Heart right ventricle (tissue), 16 donors: ENCODE measurements at regions not wholly inside any gene's neighbourhood (a gene's known extent, or its start where the extent isn't known, plus 50 kb on each side); places are given as distances from the start of the nearest gene placed in this dataset.

Experiments
- ATAC-seq, 8 donors: fragments of 200-7000 bp; cut with Tn5 transposase; one replicate each; pipeline ENCODE4 v1.9.1; 2020; ENCODE audit warnings: mild to moderate bottlenecking in 8 of 8, moderate library complexity in 8 of 8, moderate number of reproducible peaks in 1 of 8
- DNase-seq, 2 donors: peaks; one replicate each; pipeline ENCODE4 v3.0.0-alpha.2; 2020
- H3K27ac ChIP-seq, 10 donors: fragments of 200-600 bp; sonication (generic) in 2 of 10; one replicate each; pipeline versions ENCODE4 v1.5.0 to v1.8.0; 2020 to 2022; ENCODE audit warnings: mild to moderate bottlenecking in 3 of 10
- H3K27me3 ChIP-seq, 7 donors: fragments of 200-600 bp; one replicate each; pipeline ENCODE4 v1.8.0; 2021 to 2022; ENCODE audit warnings: mild to moderate bottlenecking in 2 of 7
- H3K36me3 ChIP-seq, 9 donors: fragments of 200-600 bp; sonication (generic) in 1 of 9; one replicate each; pipeline versions ENCODE4 v1.5.0 to v1.8.0; 2020 to 2022; ENCODE audit warnings: mild to moderate bottlenecking in 2 of 9
- H3K4me1 ChIP-seq, 9 donors: fragments of 200-600 bp; sonication (generic) in 1 of 9; one replicate each; pipeline versions ENCODE4 v1.5.0 to v1.8.0; 2020 to 2022; ENCODE audit warnings: mild to moderate bottlenecking in 4 of 9
- H3K4me3 ChIP-seq, 10 donors: fragments of 200-600 bp; sonication (generic) in 2 of 10; one replicate each; pipeline versions ENCODE4 v1.5.0 to v1.8.0; 2020 to 2022; ENCODE audit warnings: mild to moderate bottlenecking in 7 of 10, moderate library complexity in 2 of 10
- H3K9me3 ChIP-seq, 11 donors: fragments of 200-600 bp in 10 of 11; sonication (generic) in 2 of 11; one replicate each; pipeline versions ENCODE4 v1.5.0 to v1.8.0; 2013 to 2022; ENCODE audit warnings: mild to moderate bottlenecking in 2 of 11, control low read depth in 1 of 11, moderate library complexity in 1 of 11
- WGBS, 2 donors: extraction: QIAGEN DNeasy Blood & Tissue Kit; methylation state at CpG; one replicate each; pipeline ENCODE4 v1.1.7; 2013; ENCODE audit warnings: inconsistent platforms in 1 of 2; 5-methylcytosine and 5-hydroxymethylcytosine counted together
- intact Hi-C, 10 donors: fragments of 100-400 bp; cut with DNase I; formaldehyde crosslinking; loops; one replicate each; pipeline versions ENCODE4 v1.11.1 to v1.14.2; 2022
- TF ChIP-seq, protein P1 (sequence below), 9 donors: fragments of 200-600 bp; sonication (generic) in 2 of 9; IDR thresholded peaks; one replicate each; pipeline versions ENCODE4 v1.5.0 to v1.8.0; 2021 to 2022; ENCODE audit warnings: antibody characterized with exemption in 9 of 9, mild to moderate bottlenecking in 5 of 9, moderate library complexity in 1 of 9
- donor health status: Arrhythmogenic right ventricular cardiomyopathy.
- donor health status: ischemic (EF 13 %, LVEDD 7.1; RV severe dilation, severe dysfunction).
- donor health status: healthy with polysubstance abuse.
- donor health status: DM: no; HTN: yes; CAD: no.
- donor health status: DM: no; HTN: no; CAD: no.
- donor health status: ischemic (EF 25% LVEDD 6.9; RV normal size, moderate dysfunction).
- donor health status: ischemic (EF 25% LVEDD 5.7; RV mildly dilated, moderate dysfunction).
- donor health status: healthy.
- donor health status: DM: yes; HTN: yes; CAD: no.
- donor health status: Ischemic cardiomyopathy.
- donor health status: ischemic (EF 35%, LVEDD 5.7; RV mildly dilated, moderate dysfunction).
- donor health status: nonischemic (EF 11% LVEDD 7.7; RV severe dilation, severe dysfunction).
- donor health status: DM: yes; HTN: yes; CAD: no.
- donor health status: PGD.
- donor health status: ischemic (EF 29% LVEDD 5.4; RV normal size, mild dysfunction).
- donor health status: nonischemic (EF 23%, LVEDD 6.1; RV moderate dilation, normal function).

DNA sequence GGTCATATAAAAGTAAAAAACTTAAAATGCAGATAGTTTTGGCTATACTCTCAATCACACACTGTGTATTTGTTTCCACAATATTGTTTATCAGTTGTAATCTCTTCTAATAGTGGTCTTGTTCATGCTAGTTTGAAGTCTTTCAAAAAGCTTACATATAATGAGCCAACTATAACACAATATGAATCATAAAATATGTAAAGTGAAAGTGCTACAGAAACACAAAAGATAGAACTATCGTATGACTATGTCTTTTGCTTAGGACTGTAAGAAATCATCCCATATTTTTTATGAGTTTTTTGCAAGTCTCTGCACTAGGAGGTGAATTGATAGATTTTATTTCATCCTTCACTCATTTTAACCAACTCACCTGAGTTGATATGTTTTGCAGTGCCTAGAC is 136.0 kb downstream of the MMUT start:
- Histone ChIP-seq H3K27me3 (no peaks in the 10 kb centered on the region), H3K4me3 (no peak overlapping the region), H3K9me3 (peaks cover 0 to 5% (median 0%) of the 10 kb centered on the region in 11 donors), H3K36me3 (no peaks in the 10 kb centered on the region), H3K4me1 (peaks cover 0 to 16% (median 0%) of the 10 kb centered on the region in 9 donors), H3K27ac (peak overlapping the region in 6 of 10 donors; percentile 28 to 69 (median 62))
- WGBS, 2 donors: 70 to 76% methylated on average over 1 of the region's 1 CpG
- no peak for ATAC-seq
- TF ChIP-seq, protein P1, sequence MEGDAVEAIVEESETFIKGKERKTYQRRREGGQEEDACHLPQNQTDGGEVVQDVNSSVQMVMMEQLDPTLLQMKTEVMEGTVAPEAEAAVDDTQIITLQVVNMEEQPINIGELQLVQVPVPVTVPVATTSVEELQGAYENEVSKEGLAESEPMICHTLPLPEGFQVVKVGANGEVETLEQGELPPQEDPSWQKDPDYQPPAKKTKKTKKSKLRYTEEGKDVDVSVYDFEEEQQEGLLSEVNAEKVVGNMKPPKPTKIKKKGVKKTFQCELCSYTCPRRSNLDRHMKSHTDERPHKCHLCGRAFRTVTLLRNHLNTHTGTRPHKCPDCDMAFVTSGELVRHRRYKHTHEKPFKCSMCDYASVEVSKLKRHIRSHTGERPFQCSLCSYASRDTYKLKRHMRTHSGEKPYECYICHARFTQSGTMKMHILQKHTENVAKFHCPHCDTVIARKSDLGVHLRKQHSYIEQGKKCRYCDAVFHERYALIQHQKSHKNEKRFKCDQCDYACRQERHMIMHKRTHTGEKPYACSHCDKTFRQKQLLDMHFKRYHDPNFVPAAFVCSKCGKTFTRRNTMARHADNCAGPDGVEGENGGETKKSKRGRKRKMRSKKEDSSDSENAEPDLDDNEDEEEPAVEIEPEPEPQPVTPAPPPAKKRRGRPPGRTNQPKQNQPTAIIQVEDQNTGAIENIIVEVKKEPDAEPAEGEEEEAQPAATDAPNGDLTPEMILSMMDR (IDR thresholded peaks at IDR 0.05): no peak
- intact Hi-C loops: no loop called here
- no peak for DNase-seq

DNA sequence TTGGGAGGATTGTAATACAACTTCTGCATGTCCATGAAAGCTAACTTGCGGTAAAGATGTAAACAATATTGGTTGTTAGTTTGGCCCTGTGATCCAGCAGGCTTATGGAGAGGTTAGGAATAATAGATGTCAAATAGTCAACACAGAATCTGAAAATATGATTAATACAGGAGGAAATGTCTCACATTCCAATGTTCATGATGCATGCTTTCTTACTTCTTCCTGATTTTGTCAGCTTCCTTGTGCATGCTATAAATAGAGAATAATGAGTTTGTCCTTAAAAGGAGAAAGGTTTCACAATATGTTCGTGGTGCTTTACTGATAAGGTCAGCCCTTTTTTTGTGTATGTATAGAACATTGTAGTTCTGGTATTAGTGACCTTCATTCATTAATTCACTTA is 136.7 kb downstream of the MMUT start:
- H3K4me1 ChIP-seq: peaks cover 0 to 16% (median 0%) of the 10 kb centered on the region in 9 donors
- WGBS, 2 donors: 11 to 16% methylated on average over 2 of the region's 2 CpGs
- H3K4me3 ChIP-seq: no peak overlapping the region
- TF ChIP-seq, protein P1 (IDR thresholded peaks at IDR 0.05): no peak
- DNase-seq: no peak
- H3K9me3 ChIP-seq: peaks cover 0 to 5% (median 0%) of the 10 kb centered on the region in 11 donors
- intact Hi-C loops: no loop called here
- H3K36me3 ChIP-seq: no peaks in the 10 kb centered on the region
- peak in 5 of 8 donors; percentile 39 to 82 (median 64) for ATAC-seq
- peak overlapping the region in 7 of 10 donors; percentile 9 to 69 (median 62) for H3K27ac ChIP-seq
- H3K27me3 ChIP-seq: no peaks in the 10 kb centered on the region

DNA sequence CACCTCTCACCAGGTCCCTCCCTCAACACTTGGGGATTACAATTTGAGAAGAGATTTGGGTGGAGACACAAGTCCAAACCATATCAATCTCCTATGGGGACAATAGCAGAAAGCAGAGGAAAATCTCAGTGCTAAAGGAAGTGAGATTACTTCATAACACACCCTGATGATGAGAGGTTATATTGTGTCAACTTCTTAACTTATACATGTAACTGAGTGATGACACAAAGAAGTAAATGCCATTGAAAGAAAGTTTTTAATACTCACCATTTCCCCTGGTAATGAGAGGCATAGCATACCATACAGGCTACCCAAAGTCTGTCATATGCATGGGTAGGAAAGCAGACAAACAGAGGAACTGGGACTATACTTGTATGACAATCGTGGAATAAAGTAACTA is 137.2 kb downstream of the MMUT start:
- Histone ChIP-seq H3K36me3 (no peaks in the 10 kb centered on the region), H3K27ac (peak overlapping the region in 8 of 10 donors; percentile 3 to 69 (median 41)), H3K9me3 (peaks cover 0 to 5% (median 0%) of the 10 kb centered on the region in 11 donors), H3K4me1 (peaks cover 0 to 16% (median 0%) of the 10 kb centered on the region in 9 donors), H3K27me3 (no peaks in the 10 kb centered on the region), H3K4me3 (no peak overlapping the region)
- DNase-seq: no peak
- intact Hi-C loops: no loop called here
- TF ChIP-seq, protein P1 (IDR thresholded peaks at IDR 0.05): no peak
- 41 to 51% methylated on average over 1 of the region's 1 CpG for WGBS, 2 donors
- ATAC-seq: peak in 3 of 8 donors; percentile 17 to 37 (median 27)

DNA sequence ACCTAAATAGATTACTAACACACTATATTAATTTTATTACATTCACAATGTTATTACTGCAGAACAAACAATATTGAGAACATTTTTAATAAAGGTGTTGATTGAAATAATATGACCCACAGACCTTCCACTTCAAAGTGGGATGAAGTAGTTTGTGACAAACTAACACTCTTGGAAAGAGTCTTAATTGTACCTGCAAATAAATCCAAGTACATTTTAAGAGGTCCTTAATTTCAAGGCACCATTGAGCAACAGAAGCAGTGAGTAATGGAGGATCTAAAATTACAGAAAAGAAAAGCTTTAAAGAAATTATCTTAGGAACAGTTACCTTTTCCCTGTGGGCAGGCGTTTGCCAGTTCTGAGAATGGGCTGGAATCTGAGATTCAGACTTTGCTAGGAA is 140.2 kb downstream of the MMUT start:
- Histone ChIP-seq H3K27ac (no peak overlapping the region), H3K9me3 (peaks cover 0 to 5% (median 0%) of the 10 kb centered on the region in 11 donors), H3K4me3 (no peak overlapping the region), H3K27me3 (no peaks in the 10 kb centered on the region), H3K4me1 (peaks cover 0 to 16% (median 0%) of the 10 kb centered on the region in 9 donors), H3K36me3 (no peaks in the 10 kb centered on the region)
- intact Hi-C loops: no loop called here
- DNase-seq (no peak), ATAC-seq (no peak)
- 64 to 94% methylated on average over 1 of the region's 1 CpG for WGBS, 2 donors
- TF ChIP-seq, protein P1 (IDR thresholded peaks at IDR 0.05): no peak
